ENCODE measurements at regions not wholly inside any gene's neighbourhood (a gene's known extent, or its start where the extent isn't known, plus 50 kb on each side); places are given as distances from the start of the nearest gene placed in this dataset.

DNA sequence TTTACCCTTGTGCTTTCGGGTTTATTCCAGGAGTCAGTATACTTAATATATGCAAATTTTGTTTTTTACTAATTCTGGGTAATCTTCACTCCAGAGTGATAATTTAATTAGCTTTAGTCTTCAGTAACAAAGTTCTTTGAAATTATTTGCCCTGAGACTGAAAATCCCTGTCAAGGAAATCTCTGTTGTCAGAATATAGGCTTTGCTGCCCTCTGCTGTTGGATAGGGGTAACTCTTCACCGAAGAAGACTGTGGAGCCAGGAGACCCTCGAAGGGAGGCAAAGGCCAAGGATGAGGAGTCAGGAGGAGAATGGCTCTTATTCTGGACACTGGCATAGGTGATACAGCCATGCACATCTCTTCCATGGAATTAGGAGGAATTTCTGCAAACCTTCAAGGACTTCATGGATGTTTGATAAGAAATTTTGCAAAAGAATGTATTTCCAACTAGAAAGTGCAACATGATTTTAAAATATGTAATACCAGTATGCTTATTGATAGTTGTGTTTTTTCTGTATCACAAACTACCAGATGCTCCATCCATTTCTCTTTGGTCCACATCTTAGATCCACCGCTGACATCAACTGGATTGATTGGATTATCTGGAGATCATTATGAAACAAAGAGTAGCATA, 182.3 kb downstream of the RDH14 start:
- TF ChIP-seq CTCF (IDR thresholded peaks at IDR 0.05) (peak; percentile 67 to 85 (median 74)), POLR2A (IDR thresholded peaks at IDR 0.05) (no peak)
